HG02870 (cell line): ENCODE measurements at regions not wholly inside any gene's neighbourhood (a gene's known extent, or its start where the extent isn't known, plus 50 kb on each side); places are given as distances from the start of the nearest gene placed in this dataset.

Source experiments
- ATAC-seq: cut with Tn5 transposase; IDR thresholded peaks from one replicate; pipeline ENCODE4 v1.9.1; 2021; ENCODE audit warnings: mild to moderate bottlenecking, moderate library complexity; ENCODE audit not compliant: unreplicated experiment

- no peak for ATAC-seq
Measured at GRCh38 chr13:78239714-78240113, 321.1 kb upstream of the EDNRB start.

GRCh38 chr13:78238911-78239310 is 320.3 kb upstream of the EDNRB start:
- no peak for ATAC-seq

GRCh38 chr13:78228940-78229339 is 310.3 kb upstream of the EDNRB start:
- ATAC-seq, result no peak

GRCh38 chr13:78228211-78228610 is 309.6 kb upstream of the EDNRB start:
- ATAC-seq, result no peak

GRCh38 chr13:78227709-78228108 is 309.1 kb upstream of the EDNRB start:
- ATAC-seq, result no peak

- ATAC-seq, result no peak
Measured at GRCh38 chr13:78215458-78216108, 297.0 kb upstream of the EDNRB start.

GRCh38 chr13:78201411-78201810 is 282.8 kb upstream of the EDNRB start:
- ATAC-seq, result peak; percentile 75

- ATAC-seq, result no peak
Measured at GRCh38 chr13:78198821-78199220, 280.2 kb upstream of the EDNRB start.

GRCh38 chr13:78198419-78198818 is 279.8 kb upstream of the EDNRB start:
- ATAC-seq, result no peak

- ATAC-seq, result no peak
Measured at GRCh38 chr13:78197231-78197630, 278.6 kb upstream of the EDNRB start.

GRCh38 chr13:78194904-78195639 is 276.4 kb upstream of the EDNRB start:
- no peak for ATAC-seq

GRCh38 chr13:78193846-78194245 is 275.2 kb upstream of the EDNRB start:
- ATAC-seq, result peak; percentile 41

- no peak for ATAC-seq
Measured at GRCh38 chr13:78192716-78193115, 274.1 kb upstream of the EDNRB start.

- ATAC-seq, result no peak
Measured at GRCh38 chr13:78190296-78190695, 271.7 kb upstream of the EDNRB start.

- ATAC-seq, result no peak
Measured at GRCh38 chr13:78187781-78188180, 269.1 kb upstream of the EDNRB start.

- no peak for ATAC-seq
Measured at GRCh38 chr13:78185700-78186099, 267.1 kb upstream of the EDNRB start.

- no peak for ATAC-seq
Measured at GRCh38 chr13:78183732-78184131, 265.1 kb upstream of the EDNRB start.

- ATAC-seq, result no peak
Measured at GRCh38 chr13:78182813-78183212, 264.2 kb upstream of the EDNRB start.

GRCh38 chr13:78177306-78177705 is 258.7 kb upstream of the EDNRB start:
- ATAC-seq, result no peak

- ATAC-seq, result no peak
Measured at GRCh38 chr13:78176880-78177279, 258.2 kb upstream of the EDNRB start.

- no peak for ATAC-seq
Measured at GRCh38 chr13:78169386-78169785, 250.8 kb upstream of the EDNRB start.

GRCh38 chr13:78168981-78169380 is 250.3 kb upstream of the EDNRB start:
- ATAC-seq, result no peak

- ATAC-seq, result no peak
Measured at GRCh38 chr13:78161266-78161665, 242.6 kb upstream of the EDNRB start.
